ENCODE measurements at regions not wholly inside any gene's neighbourhood (a gene's known extent, or its start where the extent isn't known, plus 50 kb on each side); places are given as distances from the start of the nearest gene placed in this dataset.
A peak's percentile ranks its signal among the peaks of the same experiment; 100 is the strongest.

GRCh38 chr5:136667789-136668188 is 302.4 kb upstream of the TRPC7 start:
- DNase-seq (ENCODE audit: low read depth) = no peak
- in situ Hi-C loops (cut with HindIII; ENCODE audit: low pct_unique_long_range_greater_than_20kb, low sequenced_read_pairs) = no loop called here

DNA sequence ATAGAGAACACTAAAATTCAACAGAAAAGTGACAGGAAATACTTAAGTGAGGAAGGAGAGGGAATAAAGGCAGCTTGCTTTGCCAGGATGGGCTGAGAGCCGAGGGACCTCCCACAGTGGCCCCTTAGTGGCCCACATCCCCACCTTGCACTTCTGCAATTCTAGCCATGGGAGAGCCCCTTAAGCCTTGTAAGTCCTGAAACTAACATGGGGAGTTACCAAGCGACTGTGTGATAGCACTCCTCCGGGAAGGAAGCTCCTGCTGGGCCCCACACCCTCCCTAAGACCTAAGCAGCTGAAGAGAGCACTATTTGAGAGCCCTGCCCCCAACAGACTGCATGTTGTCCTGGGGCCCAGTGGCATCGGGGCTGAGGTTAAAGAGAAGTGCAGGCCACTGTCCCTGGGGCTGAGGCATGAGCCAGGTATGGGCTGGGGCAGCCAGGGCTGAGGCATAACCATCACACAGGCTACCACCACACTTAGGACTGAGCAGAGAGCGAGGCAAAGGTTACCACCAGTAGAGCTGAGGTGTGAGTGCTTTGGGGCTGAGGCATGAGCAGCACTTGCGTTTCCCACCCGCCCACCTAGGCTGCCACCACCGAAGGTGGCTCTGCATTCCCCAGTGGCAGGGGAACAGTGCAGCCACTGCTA is 301.8 kb upstream of the TRPC7 start:
- DNase-seq (ENCODE audit: low read depth) = no peak
- in situ Hi-C loops (cut with HindIII; ENCODE audit: low pct_unique_long_range_greater_than_20kb, low sequenced_read_pairs) = no loop called here

GRCh38 chr5:136665331-136665730 is 300.0 kb upstream of the TRPC7 start:
- in situ Hi-C loops (cut with HindIII; ENCODE audit: low pct_unique_long_range_greater_than_20kb, low sequenced_read_pairs) = no loop called here
- DNase-seq (ENCODE audit: low read depth) = no peak

DNA sequence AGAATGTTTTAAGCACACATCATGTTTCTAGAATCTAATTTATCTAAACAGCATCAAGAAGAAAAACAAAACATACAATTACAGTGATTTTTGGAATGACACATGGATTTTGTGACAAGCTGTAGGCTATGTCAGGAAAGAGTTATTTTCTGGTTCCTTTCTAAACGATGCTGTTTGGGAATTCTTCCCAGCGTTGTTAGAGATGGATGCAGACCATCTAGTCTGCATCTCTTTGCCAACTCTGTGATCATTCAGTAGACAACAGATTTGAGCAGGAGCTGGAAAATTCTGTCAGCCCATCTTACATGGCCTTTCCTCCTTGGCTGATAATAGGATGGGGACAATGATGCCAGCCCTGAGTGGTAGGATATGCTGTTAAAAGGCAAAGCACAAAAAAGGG is 295.7 kb upstream of the TRPC7 start:
- DNase-seq (ENCODE audit: low read depth) = no peak
- in situ Hi-C loops (cut with HindIII; ENCODE audit: low pct_unique_long_range_greater_than_20kb, low sequenced_read_pairs) = no loop called here

DNA sequence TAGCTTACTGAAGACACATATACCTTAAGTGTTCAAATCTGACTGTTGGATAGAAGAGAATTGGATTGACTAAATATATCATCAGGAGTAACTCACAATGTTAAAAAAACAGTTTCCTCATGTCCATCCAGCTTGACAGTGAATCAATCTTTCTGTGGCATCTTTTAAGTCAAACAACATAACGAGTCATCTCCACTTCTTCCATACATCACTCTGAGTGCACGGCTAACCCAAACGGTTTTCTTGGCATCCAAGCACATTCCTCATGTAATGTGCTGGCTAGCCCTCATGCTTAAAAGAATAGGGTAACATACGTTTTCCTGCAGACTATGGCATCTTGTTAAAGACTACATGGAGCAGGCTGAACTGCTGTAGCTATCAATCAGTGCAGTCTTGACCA is 291.5 kb upstream of the TRPC7 start:
- DNase-seq (ENCODE audit: low read depth) = peak; percentile 23
- in situ Hi-C loops (cut with HindIII; ENCODE audit: low pct_unique_long_range_greater_than_20kb, low sequenced_read_pairs) = no loop called here

GRCh38 chr5:136655468-136655867 is 290.1 kb upstream of the TRPC7 start:
- DNase-seq (ENCODE audit: low read depth) = peak; percentile 71
- in situ Hi-C loops (cut with HindIII; ENCODE audit: low pct_unique_long_range_greater_than_20kb, low sequenced_read_pairs) = no loop called here

DNA sequence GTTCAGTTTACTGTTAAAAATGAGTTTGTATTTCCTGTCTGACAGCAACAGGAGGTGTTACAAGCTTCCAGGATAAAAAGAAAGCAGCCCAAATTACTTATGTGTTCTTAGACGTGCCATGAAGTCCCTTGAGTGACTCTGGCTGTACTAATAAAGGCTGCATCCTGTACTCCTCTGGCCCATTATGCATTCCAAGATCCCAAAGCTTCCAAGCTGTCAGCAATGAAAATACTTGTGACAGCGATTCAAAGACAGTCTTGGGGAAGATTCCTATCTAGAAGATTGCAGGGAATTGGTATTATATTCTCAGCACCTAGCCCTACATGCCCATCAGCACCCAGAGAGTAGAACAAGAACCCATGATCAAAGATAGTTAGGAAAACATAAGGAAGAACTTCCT is 281.6 kb upstream of the TRPC7 start:
- in situ Hi-C loops (cut with HindIII; ENCODE audit: low pct_unique_long_range_greater_than_20kb, low sequenced_read_pairs) = no loop called here
- DNase-seq (ENCODE audit: low read depth) = no peak

DNA sequence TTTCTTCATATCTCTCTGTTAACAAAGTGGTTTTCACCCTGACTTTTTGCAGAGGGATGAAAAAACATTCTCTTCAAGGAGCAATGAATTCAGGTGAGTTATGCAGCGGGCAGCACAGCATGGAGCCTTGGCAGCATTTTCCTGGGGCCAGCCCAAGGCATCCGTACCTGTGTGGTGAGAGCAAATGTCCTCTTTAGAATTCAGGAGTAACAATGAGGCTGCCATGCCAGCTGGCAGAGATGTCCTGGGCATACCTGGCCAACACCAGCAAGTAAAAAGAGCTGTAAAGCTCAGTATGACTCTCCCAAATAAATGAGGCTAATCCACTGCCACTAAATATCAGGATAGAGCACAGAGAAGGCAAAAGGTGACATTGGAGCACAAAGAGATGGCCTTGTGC is 277.6 kb upstream of the TRPC7 start:
- in situ Hi-C loops (cut with HindIII; ENCODE audit: low pct_unique_long_range_greater_than_20kb, low sequenced_read_pairs) = no loop called here
- DNase-seq (ENCODE audit: low read depth) = no peak

- in situ Hi-C loops (cut with HindIII; ENCODE audit: low pct_unique_long_range_greater_than_20kb, low sequenced_read_pairs) = no loop called here
- DNase-seq (ENCODE audit: low read depth) = no peak
These were observed 274.3 kb upstream of the TRPC7 start for GRCh38 chr5:136639616-136640015.

- in situ Hi-C loops (cut with HindIII; ENCODE audit: low pct_unique_long_range_greater_than_20kb, low sequenced_read_pairs) = no loop called here
- DNase-seq (ENCODE audit: low read depth) = no peak
These were observed 272.7 kb upstream of the TRPC7 start for GRCh38 chr5:136638084-136638483.

GRCh38 chr5:136636001-136636400 is 270.7 kb upstream of the TRPC7 start:
- in situ Hi-C loops (cut with HindIII; ENCODE audit: low pct_unique_long_range_greater_than_20kb, low sequenced_read_pairs) = no loop called here
- no peak for DNase-seq (ENCODE audit: low read depth)

DNA sequence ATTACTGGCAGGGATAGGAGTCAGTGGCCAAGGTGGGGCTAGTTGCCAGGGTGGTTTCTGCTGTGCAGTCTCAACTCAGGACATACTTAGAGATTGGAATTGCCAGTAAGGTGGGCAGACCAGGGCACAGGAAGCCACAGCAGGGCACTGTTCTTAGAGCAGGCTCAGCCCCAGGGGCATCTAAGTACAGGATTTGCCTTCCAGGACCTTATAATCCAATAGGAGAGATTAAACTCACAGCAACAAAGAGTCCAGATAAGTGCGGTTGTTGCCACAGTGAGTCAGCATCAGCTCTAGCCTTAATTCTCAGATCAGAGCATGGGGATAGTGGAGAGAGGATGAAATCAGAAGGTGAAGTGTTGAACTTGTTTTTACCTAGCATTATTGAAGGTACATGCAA is 265.8 kb upstream of the TRPC7 start:
- no peak for DNase-seq (ENCODE audit: low read depth)
- in situ Hi-C loops (cut with HindIII; ENCODE audit: low pct_unique_long_range_greater_than_20kb, low sequenced_read_pairs) = no loop called here

- peak; percentile 73 for DNase-seq (ENCODE audit: low read depth)
- in situ Hi-C loops (cut with HindIII; ENCODE audit: low pct_unique_long_range_greater_than_20kb, low sequenced_read_pairs) = no loop called here
These were observed 263.9 kb upstream of the TRPC7 start for GRCh38 chr5:136629125-136629792.

GRCh38 chr5:136626531-136626930 is 261.2 kb upstream of the TRPC7 start:
- in situ Hi-C loops (cut with HindIII; ENCODE audit: low pct_unique_long_range_greater_than_20kb, low sequenced_read_pairs) = no loop called here
- no peak for DNase-seq (ENCODE audit: low read depth)

DNA sequence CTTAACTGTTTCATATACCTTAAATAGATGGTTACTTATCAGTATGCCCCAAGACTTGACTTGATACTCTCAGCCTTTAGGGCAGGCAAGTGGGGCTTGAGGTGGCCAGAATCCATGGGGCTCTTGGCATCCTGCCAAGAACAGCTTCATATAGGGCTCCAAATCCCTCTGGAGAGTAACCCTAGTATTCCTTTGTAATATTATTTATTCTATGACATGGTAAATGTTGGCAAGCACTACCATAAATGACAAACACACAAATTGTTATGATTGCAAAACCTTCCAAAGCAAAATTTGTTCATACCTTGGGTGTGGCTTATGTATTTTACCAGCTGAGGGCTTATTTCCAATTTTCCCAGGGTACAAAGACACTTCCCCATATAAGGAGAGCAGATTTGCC is 257.4 kb upstream of the TRPC7 start:
- in situ Hi-C loops (cut with HindIII; ENCODE audit: low pct_unique_long_range_greater_than_20kb, low sequenced_read_pairs) = no loop called here
- no peak for DNase-seq (ENCODE audit: low read depth)

DNA sequence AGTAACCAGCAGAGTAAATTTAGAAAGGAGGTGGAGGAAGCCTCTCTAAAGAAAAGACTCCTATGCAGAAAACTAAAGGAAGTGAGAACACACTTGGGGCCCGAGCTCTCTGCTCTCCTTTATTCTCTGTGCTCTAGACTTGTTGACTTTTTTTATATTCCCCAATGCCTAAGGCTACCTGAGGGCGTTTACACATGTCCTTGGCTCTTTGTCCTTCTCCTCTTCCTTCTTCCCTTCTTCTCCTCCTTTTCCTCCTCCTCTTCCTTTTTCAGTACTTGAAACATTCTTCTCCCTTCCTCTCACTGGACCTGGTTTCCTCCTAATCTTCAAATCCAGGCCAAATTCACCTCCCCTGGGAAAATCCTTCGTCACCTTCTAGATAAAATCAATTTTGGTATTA is 256.4 kb upstream of the TRPC7 start:
- in situ Hi-C loops (cut with HindIII; ENCODE audit: low pct_unique_long_range_greater_than_20kb, low sequenced_read_pairs) = no loop called here
- no peak for DNase-seq (ENCODE audit: low read depth)

GRCh38 chr5:136620621-136621020 is 255.3 kb upstream of the TRPC7 start:
- in situ Hi-C loops (cut with HindIII; ENCODE audit: low pct_unique_long_range_greater_than_20kb, low sequenced_read_pairs) = no loop called here
- no peak for DNase-seq (ENCODE audit: low read depth)

DNA sequence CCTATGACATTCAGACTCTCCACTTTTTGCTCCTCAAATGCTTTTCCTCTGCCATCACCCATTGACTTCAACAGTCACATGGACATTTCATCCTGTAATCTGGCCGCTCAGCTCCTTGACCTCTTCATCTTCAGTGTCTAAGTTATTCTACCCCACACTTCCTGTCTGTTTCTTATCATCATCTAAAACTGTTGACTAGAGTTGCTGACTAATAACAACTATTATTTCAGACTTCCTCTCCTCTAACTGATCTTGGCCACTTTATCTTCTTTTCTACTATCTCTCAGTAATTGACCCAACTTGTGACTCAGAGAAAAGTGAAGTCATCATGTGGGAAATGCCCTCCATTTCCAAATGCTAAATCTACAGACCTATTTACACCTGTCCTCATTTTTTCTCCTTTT is 254.7 kb upstream of the TRPC7 start:
- in situ Hi-C loops (cut with HindIII; ENCODE audit: low pct_unique_long_range_greater_than_20kb, low sequenced_read_pairs) = no loop called here
- DNase-seq (ENCODE audit: low read depth) = peak; percentile 32

GRCh38 chr5:136619556-136619955 is 254.2 kb upstream of the TRPC7 start:
- DNase-seq (ENCODE audit: low read depth) = no peak
- in situ Hi-C loops (cut with HindIII; ENCODE audit: low pct_unique_long_range_greater_than_20kb, low sequenced_read_pairs) = no loop called here

Measured in Caki2 (cell line).